Muscle of leg (tissue), 3 donors: ENCODE measurements at regions not wholly inside any gene's neighbourhood (a gene's known extent, or its start where the extent isn't known, plus 50 kb on each side); places are given as distances from the start of the nearest gene placed in this dataset.
"Not testable (repeated sequence)": the region's sequence is repeated elsewhere in the genome, so short reads cannot be mapped to it uniquely, and the experiment has no call there.

Experiments
- DNase-seq: peaks from one replicate; pipeline ENCODE4 v3.0.0; 2013
- H3K27ac ChIP-seq: one replicate; pipeline ENCODE4 v1.5.1; 2013; ENCODE audit warnings: mild to moderate bottlenecking, low read length, control low read depth
- H3K27me3 ChIP-seq: one replicate; pipeline ENCODE4 v1.6.1; 2013; ENCODE audit warnings: low read length; ENCODE audit not compliant: control insufficient read depth, insufficient read depth
- H3K36me3 ChIP-seq: one replicate; pipeline ENCODE4 v1.6.1; 2013; ENCODE audit warnings: low read length; ENCODE audit not compliant: control insufficient read depth, insufficient read depth
- H3K4me1 ChIP-seq: one replicate; pipeline ENCODE4 v1.6.1; 2013; ENCODE audit warnings: low read length; ENCODE audit not compliant: control insufficient read depth, insufficient read depth
- H3K4me3 ChIP-seq: one replicate; pipeline ENCODE4 v1.5.1; 2013; ENCODE audit warnings: low read length, control low read depth
- H3K9me3 ChIP-seq: replicated peaks from 2 replicates; pipeline ENCODE4 v1.6.1; 2013; ENCODE audit warnings: low read depth, low read length; ENCODE audit not compliant: control insufficient read depth
- WGBS: methylation state at CpG from one replicate; pipeline ENCODE4 v1.1.5; 2013; ENCODE audit warnings: missing lambda C conversion rate; ENCODE audit not compliant: insufficient coverage; 5-methylcytosine and 5-hydroxymethylcytosine counted together

GRCh38 chr6:14521861-14522260 is 404.3 kb downstream of the CD83 start:
- not testable (repeated sequence) for H3K4me1 ChIP-seq, H3K27ac ChIP-seq, H3K27me3 ChIP-seq, H3K9me3 ChIP-seq, H3K36me3 ChIP-seq, DNase-seq, H3K4me3 ChIP-seq
- no CpG with 5 or more reads among the region's 11 CpGs for WGBS

DNA sequence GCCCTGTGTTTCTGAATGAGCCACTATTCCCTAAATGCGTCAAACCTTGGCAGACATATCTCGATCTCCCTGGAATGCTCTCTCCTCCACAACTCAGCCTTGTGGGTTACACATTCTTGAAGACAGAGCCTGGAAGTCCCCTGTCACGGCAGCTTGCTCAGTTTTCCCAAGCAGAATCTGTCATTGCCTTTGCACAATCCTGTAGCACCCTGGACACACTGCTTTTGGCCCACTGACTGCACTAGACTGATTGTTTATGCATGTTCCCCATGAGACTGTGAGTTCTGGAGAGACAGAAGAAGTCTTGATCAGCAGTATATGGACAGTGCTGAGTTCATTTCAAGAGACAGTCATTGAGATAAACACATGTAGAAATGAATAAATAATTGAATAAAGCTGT is 406.7 kb downstream of the CD83 start:
- Histone ChIP-seq H3K4me1 (no peaks in the 10 kb centered on the region), H3K36me3 (no peaks in the 10 kb centered on the region), H3K27ac (no peak overlapping the region), H3K4me3 (no peak overlapping the region), H3K9me3 (peaks cover 4% of the 10 kb centered on the region), H3K27me3 (peaks cover 4% of the 10 kb centered on the region)
- DNase-seq: peak; percentile 79
- WGBS: 43% methylated on average over 3 of the region's 3 CpGs

- no peaks in the 10 kb centered on the region for H3K36me3 ChIP-seq
- peaks cover 4% of the 10 kb centered on the region for H3K9me3 ChIP-seq
- WGBS: no CpG with 5 or more reads among the region's 4 CpGs
- no peak for DNase-seq
- no peak overlapping the region for H3K4me3 ChIP-seq
- peaks cover 2% of the 10 kb centered on the region for H3K4me1 ChIP-seq
- H3K27ac ChIP-seq: no peak overlapping the region
- no peaks in the 10 kb centered on the region for H3K27me3 ChIP-seq
Measured at GRCh38 chr6:14530385-14530784, 412.8 kb downstream of the CD83 start.

- no peaks in the 10 kb centered on the region for H3K27me3 ChIP-seq
- H3K4me1 ChIP-seq: peaks cover 2% of the 10 kb centered on the region
- no peaks in the 10 kb centered on the region for H3K9me3 ChIP-seq
- WGBS: no CpG with 5 or more reads among the region's 5 CpGs
- H3K36me3 ChIP-seq: no peaks in the 10 kb centered on the region
- DNase-seq: no peak
- H3K4me3 ChIP-seq: no peak overlapping the region
- H3K27ac ChIP-seq: no peak overlapping the region
Measured at GRCh38 chr6:14533446-14533845, 415.9 kb downstream of the CD83 start.

GRCh38 chr6:14537030-14537429 is 419.5 kb downstream of the CD83 start:
- Histone ChIP-seq H3K4me3 (no peak overlapping the region), H3K4me1 (peaks cover 2% of the 10 kb centered on the region), H3K36me3 (no peaks in the 10 kb centered on the region), H3K27ac (no peak overlapping the region), H3K9me3 (no peaks in the 10 kb centered on the region), H3K27me3 (no peaks in the 10 kb centered on the region)
- WGBS: no CpG with 5 or more reads among the region's 1 CpG
- DNase-seq: no peak

GRCh38 chr6:14540276-14540675 is 422.7 kb downstream of the CD83 start:
- no CpG with 5 or more reads among the region's 5 CpGs for WGBS
- Histone ChIP-seq H3K9me3 (no peaks in the 10 kb centered on the region), H3K27me3 (no peaks in the 10 kb centered on the region), H3K36me3 (no peaks in the 10 kb centered on the region), H3K27ac (no peak overlapping the region), H3K4me1 (no peaks in the 10 kb centered on the region), H3K4me3 (no peak overlapping the region)
- DNase-seq: no peak

DNA sequence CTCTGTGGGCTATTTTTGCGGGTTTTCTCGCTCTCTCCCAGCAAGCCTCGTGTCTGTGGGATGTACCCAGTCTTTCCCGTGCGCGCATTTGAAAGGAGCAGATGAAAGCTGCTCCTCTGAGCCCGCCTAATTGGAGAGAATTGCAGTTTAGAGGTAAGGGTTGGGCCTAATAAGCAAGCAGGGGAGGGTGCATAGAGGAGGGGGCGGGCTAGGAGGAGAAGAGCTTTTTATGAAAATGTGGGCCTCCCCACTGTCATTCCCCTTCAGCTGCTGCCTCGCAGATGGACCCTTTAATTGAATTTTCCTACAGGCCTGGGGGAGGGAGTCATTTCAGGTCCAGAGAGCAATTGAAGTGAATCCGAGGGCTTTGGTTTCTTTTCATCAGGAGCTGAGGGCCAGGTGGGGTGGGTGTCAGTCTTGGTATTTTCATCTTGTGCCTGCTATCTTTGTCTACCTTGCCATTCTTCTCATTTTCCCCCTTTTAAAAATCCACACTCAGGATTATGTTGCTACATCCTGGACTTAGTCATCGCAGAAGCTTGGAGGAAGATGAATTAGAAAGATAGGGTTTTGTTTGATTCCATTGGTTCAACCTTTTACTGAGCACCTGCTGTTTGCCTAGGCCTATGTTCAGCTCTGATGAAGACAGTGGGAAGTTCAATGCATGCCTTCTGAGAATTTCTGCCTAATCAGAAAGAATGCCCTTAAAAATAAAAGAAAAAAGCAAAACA is 423.4 kb downstream of the CD83 start:
- Histone ChIP-seq H3K4me3 (no peak overlapping the region), H3K27ac (no peak overlapping the region), H3K27me3 (no peaks in the 10 kb centered on the region), H3K36me3 (no peaks in the 10 kb centered on the region), H3K4me1 (no peaks in the 10 kb centered on the region), H3K9me3 (no peaks in the 10 kb centered on the region)
- DNase-seq: no peak
- 60% methylated on average over 4 of the region's 11 CpGs for WGBS

DNA sequence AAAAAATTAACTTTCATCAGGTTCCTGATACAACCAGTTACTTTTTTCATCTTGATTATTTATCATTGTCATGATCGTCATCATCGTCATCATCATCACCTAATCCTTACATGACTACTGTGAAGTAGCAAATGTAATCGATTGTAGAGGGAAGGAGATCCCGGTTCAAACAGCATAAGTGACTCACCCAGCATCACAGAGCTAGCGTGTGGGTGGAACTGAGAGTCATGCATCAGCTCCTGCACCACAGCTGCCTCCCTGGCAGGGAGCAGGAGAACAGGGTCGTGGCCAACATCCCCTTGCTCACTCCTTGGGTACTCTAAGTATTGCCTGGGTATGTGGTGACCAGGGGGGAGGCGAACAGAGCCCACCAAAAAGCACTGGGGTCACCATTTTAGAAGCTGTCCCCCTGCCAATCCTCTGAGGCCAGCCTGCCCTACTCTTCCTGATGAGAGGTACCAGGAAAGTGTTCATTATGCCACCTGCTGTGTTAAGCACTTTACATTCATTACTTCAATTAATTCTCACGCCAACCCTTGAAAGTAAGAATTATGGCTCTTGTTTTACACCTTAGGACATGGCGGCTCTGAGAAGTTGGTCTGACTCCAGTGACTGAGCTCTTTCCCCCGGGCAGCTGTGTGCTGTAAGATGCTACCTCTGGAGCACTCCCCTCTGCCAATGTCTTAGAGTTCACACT is 425.2 kb downstream of the CD83 start:
- 71% methylated on average over 4 of the region's 10 CpGs for WGBS
- H3K9me3 ChIP-seq: no peaks in the 10 kb centered on the region
- no peak overlapping the region for H3K4me3 ChIP-seq
- no peak overlapping the region for H3K27ac ChIP-seq
- H3K27me3 ChIP-seq: no peaks in the 10 kb centered on the region
- no peaks in the 10 kb centered on the region for H3K36me3 ChIP-seq
- no peaks in the 10 kb centered on the region for H3K4me1 ChIP-seq
- no peak for DNase-seq

DNA sequence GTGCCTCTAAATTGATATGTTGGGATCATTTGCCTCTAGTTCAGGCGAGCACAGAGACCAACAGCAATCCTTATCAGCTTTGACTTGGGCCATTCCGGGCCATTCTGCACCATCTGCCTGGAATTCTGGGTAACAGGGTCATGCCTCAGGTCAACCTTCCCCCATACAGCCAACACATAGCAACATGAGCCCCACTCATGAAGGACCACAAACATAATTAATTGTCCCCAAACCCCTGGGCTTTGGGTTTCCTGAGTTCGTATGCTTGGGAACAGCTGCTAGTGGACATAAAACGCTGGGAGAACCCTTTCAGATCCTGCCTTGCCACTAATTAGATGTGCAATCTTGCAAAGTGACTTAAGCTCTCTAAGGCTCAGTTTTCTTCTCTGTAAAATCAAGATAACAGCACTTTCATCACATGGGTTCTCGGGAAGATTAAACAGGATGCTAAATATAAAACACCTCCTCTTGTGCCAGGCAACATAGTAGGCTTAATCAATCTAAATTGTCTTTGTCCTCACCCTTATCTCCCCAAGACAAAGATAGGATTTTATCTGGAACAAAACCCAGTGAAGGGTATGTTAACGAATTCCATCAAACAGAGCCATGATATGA is 426.5 kb downstream of the CD83 start:
- Histone ChIP-seq H3K9me3 (no peaks in the 10 kb centered on the region), H3K27me3 (no peaks in the 10 kb centered on the region), H3K36me3 (no peaks in the 10 kb centered on the region), H3K4me3 (no peak overlapping the region), H3K4me1 (no peaks in the 10 kb centered on the region), H3K27ac (no peak overlapping the region)
- DNase-seq: no peak
- WGBS: 73% methylated on average over 2 of the region's 6 CpGs

DNA sequence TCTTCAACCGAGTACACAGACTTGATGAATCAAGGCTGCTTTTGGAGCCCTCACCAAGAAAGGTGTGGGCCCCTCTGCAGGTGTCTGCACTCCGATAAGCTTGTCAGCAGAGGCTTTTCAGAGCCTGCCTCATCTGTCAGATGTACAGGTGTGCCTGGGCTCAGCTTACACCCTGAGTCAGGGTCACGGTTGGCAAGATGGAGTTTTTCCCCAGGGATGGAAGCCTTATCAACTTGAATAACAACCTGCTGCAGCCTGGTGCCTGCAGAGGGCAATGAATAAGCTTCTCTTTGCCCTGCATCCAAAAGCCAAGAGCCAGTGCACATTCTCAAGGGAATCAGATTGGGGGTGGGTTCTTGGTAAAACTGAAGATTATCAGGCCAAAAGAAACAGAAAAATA is 427.1 kb downstream of the CD83 start:
- Histone ChIP-seq H3K9me3 (no peaks in the 10 kb centered on the region), H3K27me3 (no peaks in the 10 kb centered on the region), H3K27ac (no peak overlapping the region), H3K4me3 (no peak overlapping the region), H3K4me1 (peaks cover 4% of the 10 kb centered on the region), H3K36me3 (no peaks in the 10 kb centered on the region)
- no peak for DNase-seq
- 48% methylated on average over 2 of the region's 3 CpGs for WGBS
